Effector memory CD4-positive, alpha-beta T cell (primary cell): ENCODE measurements at regions not wholly inside any gene's neighbourhood (a gene's known extent, or its start where the extent isn't known, plus 50 kb on each side); places are given as distances from the start of the nearest gene placed in this dataset.
"Not testable (repeated sequence)": the region's sequence is repeated elsewhere in the genome, so short reads cannot be mapped to it uniquely, and the experiment has no call there.

ENCODE experiments used
- DNase-seq, 3 donors: peaks; one replicate each; pipeline ENCODE4 v3.0.0-alpha.2; 2020
- H3K27ac ChIP-seq: 2 replicates; pipeline ENCODE4 v1.7.0; 2013; ENCODE audit warnings: mild to moderate bottlenecking, low read length, moderate library complexity; ENCODE audit not compliant: insufficient read depth, poor library complexity, severe bottlenecking
- H3K27me3 ChIP-seq: replicated peaks from 2 replicates; pipeline ENCODE4 v1.7.0; 2013; ENCODE audit warnings: mild to moderate bottlenecking, low read length; ENCODE audit not compliant: insufficient read depth, control insufficient read depth, poor library complexity, severe bottlenecking
- H3K36me3 ChIP-seq: 2 replicates; pipeline ENCODE4 v1.7.0; 2013; ENCODE audit warnings: mild to moderate bottlenecking, low read length, moderate library complexity; ENCODE audit not compliant: control insufficient read depth, insufficient read depth
- H3K4me1 ChIP-seq: 2 replicates; pipeline ENCODE4 v1.7.0; 2013; ENCODE audit warnings: low read length, mild to moderate bottlenecking; ENCODE audit not compliant: control insufficient read depth, insufficient read depth, poor library complexity, severe bottlenecking
- H3K4me3 ChIP-seq: 2 replicates; pipeline ENCODE4 v1.7.0; 2013; ENCODE audit warnings: low read length, low read depth, mild to moderate bottlenecking; ENCODE audit not compliant: insufficient read depth, poor library complexity, severe bottlenecking
- H3K9me3 ChIP-seq: 2 replicates; pipeline ENCODE4 v1.7.0; 2013; ENCODE audit warnings: mild to moderate bottlenecking, low read length, moderate library complexity; ENCODE audit not compliant: control insufficient read depth

- H3K4me3 ChIP-seq, DNase-seq, H3K27me3 ChIP-seq, H3K9me3 ChIP-seq, H3K4me1 ChIP-seq, H3K27ac ChIP-seq, H3K36me3 ChIP-seq: not testable (repeated sequence)
Observed at GRCh38 chr9:64813072-64813471, 471.9 kb downstream of the FOXD4L5 start.

- not testable (repeated sequence) for H3K4me1 ChIP-seq, H3K36me3 ChIP-seq, H3K9me3 ChIP-seq, H3K27ac ChIP-seq, H3K27me3 ChIP-seq, H3K4me3 ChIP-seq, DNase-seq
Observed at GRCh38 chr9:64778667-64779066, 506.3 kb downstream of the FOXD4L5 start.

- not testable (repeated sequence) for H3K9me3 ChIP-seq, DNase-seq, H3K4me1 ChIP-seq, H3K27ac ChIP-seq, H3K36me3 ChIP-seq, H3K4me3 ChIP-seq, H3K27me3 ChIP-seq
Observed at GRCh38 chr9:64776269-64776668, 508.7 kb downstream of the FOXD4L5 start.

GRCh38 chr9:64774813-64775793, 509.9 kb downstream of the FOXD4L5 start:
- not testable (repeated sequence) for H3K27ac ChIP-seq, H3K9me3 ChIP-seq, H3K27me3 ChIP-seq, H3K4me1 ChIP-seq, H3K4me3 ChIP-seq, H3K36me3 ChIP-seq
- DNase-seq, result peak in 1 of 3 donors; percentile 0

- H3K36me3 ChIP-seq, H3K27ac ChIP-seq, H3K9me3 ChIP-seq, DNase-seq, H3K4me1 ChIP-seq, H3K4me3 ChIP-seq, H3K27me3 ChIP-seq: not testable (repeated sequence)
Observed at GRCh38 chr9:64774004-64774812, 510.8 kb downstream of the FOXD4L5 start.

- Histone ChIP-seq H3K27me3 (no peaks in the 10 kb centered on the region), H3K27ac (no peak overlapping the region), H3K36me3 (no peaks in the 10 kb centered on the region), H3K4me3 (no peak overlapping the region), H3K9me3 (no peaks in the 10 kb centered on the region), H3K4me1 (no peaks in the 10 kb centered on the region)
- DNase-seq, result peak in 1 of 3 donors; percentile 0
Observed at GRCh38 chr9:64773491-64773931, 511.5 kb downstream of the FOXD4L5 start.

- not testable (repeated sequence) for H3K36me3 ChIP-seq, DNase-seq, H3K4me1 ChIP-seq, H3K27me3 ChIP-seq, H3K9me3 ChIP-seq, H3K4me3 ChIP-seq, H3K27ac ChIP-seq
Observed at GRCh38 chr9:64772751-64773331, 512.2 kb downstream of the FOXD4L5 start.

- H3K4me3 ChIP-seq, H3K4me1 ChIP-seq, H3K36me3 ChIP-seq, DNase-seq, H3K9me3 ChIP-seq, H3K27me3 ChIP-seq, H3K27ac ChIP-seq: not testable (repeated sequence)
Observed at GRCh38 chr9:64772123-64772736, 512.8 kb downstream of the FOXD4L5 start.
